ENCODE measurements at regions not wholly inside any gene's neighbourhood (a gene's known extent, or its start where the extent isn't known, plus 50 kb on each side); places are given as distances from the start of the nearest gene placed in this dataset.

DNA sequence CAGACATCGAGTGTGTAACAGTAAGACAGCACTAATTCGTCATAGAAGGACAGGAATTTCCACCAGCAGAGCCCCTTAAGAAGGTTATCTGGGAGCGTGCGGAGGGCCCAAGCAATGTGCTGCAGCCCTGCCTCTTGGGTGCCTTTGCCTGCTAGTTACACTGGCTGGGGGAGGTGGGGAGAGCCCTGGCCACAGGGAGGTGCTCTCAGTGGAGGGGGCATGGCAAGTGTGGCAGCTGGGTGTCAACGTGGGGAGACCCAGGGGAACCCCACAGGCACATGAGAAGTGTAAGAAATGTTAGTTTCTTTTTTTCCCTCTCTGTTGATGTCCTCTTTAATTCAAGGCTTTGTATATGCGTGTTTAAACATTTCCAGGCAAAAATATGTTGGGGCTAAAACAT lies 50.9 kb upstream of the TMTC4 start:
- ChIA-PET CTCF (interaction anchor here (1.7 kb wide), 1 partner anchor 402 kb away, joined by 4 read pairs; no protein-coding TSS in a partner anchor), POLR2A (no interaction called here)
- no peak overlapping the region for H3K4me3 ChIP-seq (ENCODE audit: low read depth, low read length)
- TF ChIP-seq, protein P1, sequence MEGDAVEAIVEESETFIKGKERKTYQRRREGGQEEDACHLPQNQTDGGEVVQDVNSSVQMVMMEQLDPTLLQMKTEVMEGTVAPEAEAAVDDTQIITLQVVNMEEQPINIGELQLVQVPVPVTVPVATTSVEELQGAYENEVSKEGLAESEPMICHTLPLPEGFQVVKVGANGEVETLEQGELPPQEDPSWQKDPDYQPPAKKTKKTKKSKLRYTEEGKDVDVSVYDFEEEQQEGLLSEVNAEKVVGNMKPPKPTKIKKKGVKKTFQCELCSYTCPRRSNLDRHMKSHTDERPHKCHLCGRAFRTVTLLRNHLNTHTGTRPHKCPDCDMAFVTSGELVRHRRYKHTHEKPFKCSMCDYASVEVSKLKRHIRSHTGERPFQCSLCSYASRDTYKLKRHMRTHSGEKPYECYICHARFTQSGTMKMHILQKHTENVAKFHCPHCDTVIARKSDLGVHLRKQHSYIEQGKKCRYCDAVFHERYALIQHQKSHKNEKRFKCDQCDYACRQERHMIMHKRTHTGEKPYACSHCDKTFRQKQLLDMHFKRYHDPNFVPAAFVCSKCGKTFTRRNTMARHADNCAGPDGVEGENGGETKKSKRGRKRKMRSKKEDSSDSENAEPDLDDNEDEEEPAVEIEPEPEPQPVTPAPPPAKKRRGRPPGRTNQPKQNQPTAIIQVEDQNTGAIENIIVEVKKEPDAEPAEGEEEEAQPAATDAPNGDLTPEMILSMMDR (IDR thresholded peaks at IDR 0.05; ENCODE audit: insufficient read depth, low read depth, low read length): no peak
- H3K36me3 ChIP-seq (ENCODE audit: control insufficient read depth, insufficient read depth, low read length): no peaks in the 10 kb centered on the region
- DNase-seq (ENCODE audit: low read depth): no peak
- peaks cover 2% of the 10 kb centered on the region; the same call in 1 of the 2 replicates for H3K27me3 ChIP-seq (ENCODE audit: control insufficient read depth, insufficient read depth, low read length)

DNA sequence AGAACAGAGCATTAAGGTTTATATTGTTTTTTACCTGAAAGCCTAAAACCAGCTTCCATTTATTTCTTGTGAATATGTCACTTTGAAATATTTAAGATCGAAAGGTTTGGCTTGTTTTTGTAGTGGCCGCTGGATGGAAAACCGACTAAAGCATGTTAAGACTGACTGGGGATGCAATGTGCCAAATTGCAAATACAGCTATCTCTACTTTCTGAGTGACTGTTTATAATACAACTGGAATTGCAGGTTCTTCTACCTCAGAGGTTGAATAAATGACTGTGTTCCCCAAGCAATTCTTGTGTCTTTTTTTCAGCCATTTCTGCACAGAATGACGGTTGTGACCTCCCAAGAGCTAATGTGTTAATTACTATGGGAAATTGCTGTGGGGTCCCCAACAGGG lies 50.0 kb upstream of the TMTC4 start:
- DNase-seq (ENCODE audit: low read depth): no peak
- CTCF ChIA-PET: interaction anchor here (0.9 to 4.5 kb wide), 4 partner anchors 293 to 403 kb away, joined by 3 to 31 read pairs (median 4); no protein-coding TSS in a partner anchor
- Histone ChIP-seq H3K36me3 (ENCODE audit: control insufficient read depth, insufficient read depth, low read length) (no peaks in the 10 kb centered on the region), H3K27me3 (ENCODE audit: control insufficient read depth, insufficient read depth, low read length) (peaks cover 2% of the 10 kb centered on the region; the same call in 1 of the 2 replicates), H3K4me3 (ENCODE audit: low read depth, low read length) (no peak overlapping the region)
- TF ChIP-seq, protein P1 (IDR thresholded peaks at IDR 0.05; ENCODE audit: insufficient read depth, low read depth, low read length): no peak
- POLR2A ChIA-PET: no interaction called here

Measured in BJ (cell line).